Gastrocnemius medialis (tissue), 4 donors: ENCODE measurements at regions not wholly inside any gene's neighbourhood (a gene's known extent, or its start where the extent isn't known, plus 50 kb on each side); places are given as distances from the start of the nearest gene placed in this dataset.

Source experiments
- ATAC-seq, 2 donors: fragments of 150-250 bp; one replicate each; pipeline ENCODE4 v1.9.1; 2016
- DNase-seq, 2 donors: peaks; one replicate each; pipeline ENCODE4 v3.0.0-alpha.2; 2019
- H3K27ac ChIP-seq, 4 donors: fragments of 200-600 bp; sonication (generic); 1 replicate in 1 of 4; 2 replicates in 3 of 4; pipeline ENCODE4 v1.5.1; 2016 to 2018; ENCODE audit warnings: mild to moderate bottlenecking in 2 of 4, moderate library complexity in 1 of 4
- H3K27me3 ChIP-seq, 3 donors: fragments of 200-600 bp; sonication (generic) in 2 of 3; 1 replicate in 1 of 3; 2 replicates in 2 of 3; pipeline versions ENCODE4 v1.5.1 to v1.6.0; 2016 to 2019; ENCODE audit warnings: mild to moderate bottlenecking in 1 of 3, moderate library complexity in 1 of 3
- H3K36me3 ChIP-seq, 2 donors: fragments of 200-600 bp; sonication (generic) in 1 of 2; one replicate each; pipeline ENCODE4 v1.5.1; 2017 to 2018
- H3K4me1 ChIP-seq, 2 donors: fragments of 200-600 bp; sonication (generic) in 1 of 2; one replicate each; pipeline ENCODE4 v1.5.1; 2016 to 2017; ENCODE audit warnings: mild to moderate bottlenecking in 2 of 2
- H3K4me3 ChIP-seq, 4 donors: fragments of 200-600 bp; sonication (generic) in 3 of 4; 1 replicate in 1 of 4; 2 replicates in 3 of 4; pipeline ENCODE4 v1.5.1; 2016 to 2019; ENCODE audit warnings: mild to moderate bottlenecking in 2 of 4
- H3K9me3 ChIP-seq, 3 donors: fragments of 200-600 bp; sonication (generic) in 2 of 3; 1 replicate in 1 of 3; 2 replicates in 2 of 3; pipeline ENCODE4 v1.5.1; 2016 to 2019
- CTCF ChIP-seq, 5 experiments: fragments of 450-650 bp in 3 of 5; fragments of 200-600 bp in 2 of 5; sonication (generic) in 2 of 5; IDR thresholded peaks in 4 of 5; conservative IDR thresholded peaks in 1 of 5; 1 replicate in 4 of 5; 2 replicates in 1 of 5; pipeline ENCODE4 v1.5.1; 2016 to 2019; ENCODE audit warnings: antibody characterized with exemption in 5 of 5, mild to moderate bottlenecking in 3 of 5, moderate library complexity in 3 of 5
- POLR2A ChIP-seq, 2 donors: fragments of 450-650 bp; IDR thresholded peaks; one replicate each; pipeline ENCODE4 v1.6.1; 2017; ENCODE audit warnings: antibody characterized with exemption in 2 of 2, mild to moderate bottlenecking in 2 of 2, moderate library complexity in 2 of 2
- in situ Hi-C, 4 donors: fragments of 200-750 bp; cut with MboI; loops; one replicate each; pipeline versions ENCODE4 v1.15.0 to v1.8.0; 2017; ENCODE audit warnings: low sequenced_read_pairs in 4 of 4
- intact Hi-C: fragments of 100-400 bp; cut with DNase I; formaldehyde crosslinking; loops from one replicate; pipeline ENCODE4 v1.15.1; 2023; ENCODE audit warnings: low total_unique reads

- in situ Hi-C loops = no loop called here
- ATAC-seq (no peak), DNase-seq (no peak)
- Histone ChIP-seq H3K27me3 (no peaks in the 10 kb centered on the region), H3K4me3 (no peak overlapping the region), H3K4me1 (no peaks in the 10 kb centered on the region), H3K9me3 (no peaks in the 10 kb centered on the region), H3K36me3 (no peaks in the 10 kb centered on the region), H3K27ac (no peak overlapping the region)
- TF ChIP-seq CTCF (IDR thresholded peaks at IDR 0.05 in 4 of 5, conservative IDR thresholded peaks at IDR 0.05 in 1 of 5) (no peak), POLR2A (IDR thresholded peaks at IDR 0.05) (no peak)
- intact Hi-C loops = no loop called here
Observed at GRCh38 chr7:21140622-21141021, 287.3 kb upstream of the SP4 start.

GRCh38 chr7:21141476-21141875, 286.4 kb upstream of the SP4 start:
- no peak for ATAC-seq
- in situ Hi-C loops = no loop called here
- H3K4me1 ChIP-seq = no peaks in the 10 kb centered on the region
- H3K36me3 ChIP-seq = no peaks in the 10 kb centered on the region
- H3K27ac ChIP-seq = no peak overlapping the region
- no peaks in the 10 kb centered on the region for H3K27me3 ChIP-seq
- H3K4me3 ChIP-seq = no peak overlapping the region
- no peak for DNase-seq
- TF ChIP-seq CTCF (IDR thresholded peaks at IDR 0.05 in 4 of 5, conservative IDR thresholded peaks at IDR 0.05 in 1 of 5) = no peak
- no peak for TF ChIP-seq POLR2A (IDR thresholded peaks at IDR 0.05)
- intact Hi-C loops = no loop called here
- no peaks in the 10 kb centered on the region for H3K9me3 ChIP-seq

GRCh38 chr7:21142081-21142480, 285.8 kb upstream of the SP4 start:
- Histone ChIP-seq H3K4me1 (no peaks in the 10 kb centered on the region), H3K36me3 (no peaks in the 10 kb centered on the region), H3K27me3 (no peaks in the 10 kb centered on the region), H3K9me3 (no peaks in the 10 kb centered on the region), H3K27ac (no peak overlapping the region), H3K4me3 (no peak overlapping the region)
- DNase-seq = no peak
- in situ Hi-C loops (no loop called here), intact Hi-C loops (no loop called here)
- no peak for ATAC-seq
- TF ChIP-seq POLR2A (IDR thresholded peaks at IDR 0.05) (no peak), CTCF (IDR thresholded peaks at IDR 0.05 in 4 of 5, conservative IDR thresholded peaks at IDR 0.05 in 1 of 5) (no peak)

- Histone ChIP-seq H3K36me3 (no peaks in the 10 kb centered on the region), H3K4me3 (no peak overlapping the region), H3K4me1 (no peaks in the 10 kb centered on the region), H3K27me3 (no peaks in the 10 kb centered on the region), H3K27ac (no peak overlapping the region), H3K9me3 (no peaks in the 10 kb centered on the region)
- no peak for TF ChIP-seq CTCF (IDR thresholded peaks at IDR 0.05 in 4 of 5, conservative IDR thresholded peaks at IDR 0.05 in 1 of 5)
- no peak for TF ChIP-seq POLR2A (IDR thresholded peaks at IDR 0.05)
- in situ Hi-C loops (no loop called here), intact Hi-C loops (no loop called here)
- ATAC-seq (no peak), DNase-seq (no peak)
Observed at GRCh38 chr7:21146642-21147423, 281.1 kb upstream of the SP4 start.

GRCh38 chr7:21149809-21150208, 278.1 kb upstream of the SP4 start:
- Histone ChIP-seq H3K4me3 (no peak overlapping the region), H3K36me3 (no peaks in the 10 kb centered on the region), H3K4me1 (no peaks in the 10 kb centered on the region), H3K27ac (no peak overlapping the region), H3K9me3 (no peaks in the 10 kb centered on the region), H3K27me3 (no peaks in the 10 kb centered on the region)
- no peak for DNase-seq
- TF ChIP-seq CTCF (IDR thresholded peaks at IDR 0.05 in 4 of 5, conservative IDR thresholded peaks at IDR 0.05 in 1 of 5) (no peak), POLR2A (IDR thresholded peaks at IDR 0.05) (no peak)
- in situ Hi-C loops (no loop called here), intact Hi-C loops (no loop called here)
- ATAC-seq = no peak
